ENCODE measurements at regions not wholly inside any gene's neighbourhood (a gene's known extent, or its start where the extent isn't known, plus 50 kb on each side); places are given as distances from the start of the nearest gene placed in this dataset.

DNA sequence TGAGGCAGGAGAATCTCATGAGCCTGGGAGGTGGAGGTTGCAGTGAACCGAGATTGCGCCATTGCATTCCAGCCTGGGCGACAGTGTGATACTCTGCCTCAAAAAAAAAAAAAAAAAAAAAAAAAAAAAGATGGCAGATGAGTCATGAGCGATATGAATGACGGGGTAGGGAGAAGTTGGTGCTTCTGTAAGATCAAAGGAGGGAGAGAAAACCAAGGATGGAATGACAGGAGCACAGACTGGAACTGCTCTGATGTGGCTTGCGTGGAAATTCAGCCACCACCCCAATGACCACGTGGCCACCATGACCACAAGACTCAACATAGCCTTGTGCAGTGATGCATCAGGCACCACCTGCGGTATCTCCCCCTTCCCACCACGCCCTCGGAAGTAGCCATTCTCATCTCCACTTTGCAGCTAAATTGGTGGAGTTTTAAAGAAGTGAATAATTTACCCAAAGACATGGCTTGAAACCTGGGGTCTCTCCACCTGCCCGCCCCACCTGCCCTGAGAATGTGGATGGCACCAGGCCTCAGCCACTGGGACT is 96.0 kb downstream of the ACKR3 start:
- Histone ChIP-seq H3K9me3 (ENCODE audit: low read length) (no peaks in the 10 kb centered on the region), H3K27me3 (ENCODE audit: control insufficient read depth in 1 of 2, insufficient read depth in 2 of 2, low read length in 2 of 2) (no peaks in the 10 kb centered on the region), H3K9ac (ENCODE audit: low read length) (no peak overlapping the region), H3K36me3 (ENCODE audit: insufficient read depth, low read length) (no peaks in the 10 kb centered on the region), H3K4me3 (ENCODE audit: low read depth in 1 of 2, low read length in 2 of 2) (no peak overlapping the region), H3K4me1 (ENCODE audit: insufficient read depth, low read length) (peaks cover 35% of the 10 kb centered on the region), H3K27ac (ENCODE audit: low read depth, low read length) (no peak overlapping the region)

DNA sequence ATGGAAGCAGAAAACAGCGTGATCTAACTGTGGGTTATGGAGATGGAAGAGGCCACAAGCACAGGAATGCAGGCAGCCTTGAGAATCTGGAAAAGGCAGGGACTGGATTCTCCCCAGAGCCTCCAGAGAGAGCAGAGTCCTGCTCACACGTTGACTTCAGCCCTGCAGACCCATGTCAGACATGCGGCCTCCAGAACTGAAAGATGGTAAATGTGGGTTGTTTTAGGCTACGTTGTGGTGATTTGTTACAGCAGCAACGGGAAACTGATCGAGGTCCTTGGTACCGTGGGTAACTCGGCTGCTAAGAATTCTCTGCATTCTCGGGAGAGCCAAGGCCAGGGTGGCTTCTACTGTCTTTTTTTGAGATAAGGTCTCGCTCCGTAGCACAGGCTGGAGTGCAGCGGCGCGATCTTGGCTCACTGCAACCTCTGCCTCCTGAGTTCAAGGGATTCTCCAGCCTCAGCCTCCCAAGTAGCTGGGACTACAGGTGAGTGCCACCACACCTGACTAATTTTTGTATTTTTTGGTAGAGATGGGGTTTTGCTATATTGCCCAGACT is 97.1 kb downstream of the ACKR3 start:
- Histone ChIP-seq H3K27ac (ENCODE audit: low read depth, low read length) (no peak overlapping the region), H3K9ac (ENCODE audit: low read length) (no peak overlapping the region), H3K36me3 (ENCODE audit: insufficient read depth, low read length) (no peaks in the 10 kb centered on the region), H3K4me3 (ENCODE audit: low read depth in 1 of 2, low read length in 2 of 2) (no peak overlapping the region), H3K4me1 (ENCODE audit: insufficient read depth, low read length) (peaks cover 24% of the 10 kb centered on the region), H3K27me3 (ENCODE audit: control insufficient read depth in 1 of 2, insufficient read depth in 2 of 2, low read length in 2 of 2) (no peaks in the 10 kb centered on the region), H3K9me3 (ENCODE audit: low read length) (no peaks in the 10 kb centered on the region)

GRCh38 chr2:236667526-236667925 is 97.9 kb downstream of the ACKR3 start:
- no peak overlapping the region for H3K4me3 ChIP-seq (ENCODE audit: low read depth in 1 of 2, low read length in 2 of 2)
- H3K36me3 ChIP-seq (ENCODE audit: insufficient read depth, low read length) = no peaks in the 10 kb centered on the region
- no peaks in the 10 kb centered on the region for H3K27me3 ChIP-seq (ENCODE audit: control insufficient read depth in 1 of 2, insufficient read depth in 2 of 2, low read length in 2 of 2)
- H3K9me3 ChIP-seq (ENCODE audit: low read length) = no peaks in the 10 kb centered on the region
- no peak overlapping the region for H3K27ac ChIP-seq (ENCODE audit: low read depth, low read length)
- H3K4me1 ChIP-seq (ENCODE audit: insufficient read depth, low read length) = peaks cover 17% of the 10 kb centered on the region
- no peak overlapping the region for H3K9ac ChIP-seq (ENCODE audit: low read length)

GRCh38 chr2:236668531-236668969 is 98.9 kb downstream of the ACKR3 start:
- Histone ChIP-seq H3K27ac (ENCODE audit: low read depth, low read length) (no peak overlapping the region), H3K9me3 (ENCODE audit: low read length) (no peaks in the 10 kb centered on the region), H3K36me3 (ENCODE audit: insufficient read depth, low read length) (no peaks in the 10 kb centered on the region)

DNA sequence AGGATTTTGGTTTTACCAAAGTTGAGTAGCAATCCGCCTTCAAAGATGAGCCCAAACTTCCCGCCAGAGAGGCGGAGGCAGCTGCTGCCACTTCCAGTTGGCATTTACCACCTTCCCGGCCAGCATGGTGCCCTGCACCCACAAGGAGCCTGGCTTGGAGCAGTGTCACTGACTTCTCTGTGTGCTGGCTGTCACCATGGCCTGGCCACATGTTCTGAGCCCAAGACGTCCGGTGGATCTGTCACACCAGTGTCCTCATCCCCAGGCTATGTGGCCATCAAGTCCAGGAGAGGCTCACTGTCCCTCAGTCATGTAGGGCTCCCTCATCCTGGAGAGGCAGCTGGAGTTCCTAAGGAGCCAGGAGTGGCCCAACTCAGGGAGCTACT is 100.6 kb downstream of the ACKR3 start:
- H3K9ac ChIP-seq (ENCODE audit: low read length) = no peak overlapping the region
- H3K9me3 ChIP-seq (ENCODE audit: low read length) = no peaks in the 10 kb centered on the region
- H3K36me3 ChIP-seq (ENCODE audit: insufficient read depth, low read length) = no peaks in the 10 kb centered on the region
- H3K4me1 ChIP-seq (ENCODE audit: insufficient read depth, low read length) = peaks cover 2% of the 10 kb centered on the region
- H3K4me3 ChIP-seq (ENCODE audit: low read depth in 1 of 2, low read length in 2 of 2) = no peak overlapping the region
- H3K27me3 ChIP-seq (ENCODE audit: control insufficient read depth in 1 of 2, insufficient read depth in 2 of 2, low read length in 2 of 2) = no peaks in the 10 kb centered on the region
- H3K27ac ChIP-seq (ENCODE audit: low read depth, low read length) = no peak overlapping the region

More at GRCh38 chr2:236668531-236668969, 98.9 kb downstream of the ACKR3 start:
- Histone ChIP-seq H3K9ac (ENCODE audit: low read length) (no peak overlapping the region), H3K27me3 (ENCODE audit: control insufficient read depth in 1 of 2, insufficient read depth in 2 of 2, low read length in 2 of 2) (no peaks in the 10 kb centered on the region), H3K4me1 (ENCODE audit: insufficient read depth, low read length) (peaks cover 6% of the 10 kb centered on the region), H3K4me3 (ENCODE audit: low read depth in 1 of 2, low read length in 2 of 2) (no peak overlapping the region)

DNA sequence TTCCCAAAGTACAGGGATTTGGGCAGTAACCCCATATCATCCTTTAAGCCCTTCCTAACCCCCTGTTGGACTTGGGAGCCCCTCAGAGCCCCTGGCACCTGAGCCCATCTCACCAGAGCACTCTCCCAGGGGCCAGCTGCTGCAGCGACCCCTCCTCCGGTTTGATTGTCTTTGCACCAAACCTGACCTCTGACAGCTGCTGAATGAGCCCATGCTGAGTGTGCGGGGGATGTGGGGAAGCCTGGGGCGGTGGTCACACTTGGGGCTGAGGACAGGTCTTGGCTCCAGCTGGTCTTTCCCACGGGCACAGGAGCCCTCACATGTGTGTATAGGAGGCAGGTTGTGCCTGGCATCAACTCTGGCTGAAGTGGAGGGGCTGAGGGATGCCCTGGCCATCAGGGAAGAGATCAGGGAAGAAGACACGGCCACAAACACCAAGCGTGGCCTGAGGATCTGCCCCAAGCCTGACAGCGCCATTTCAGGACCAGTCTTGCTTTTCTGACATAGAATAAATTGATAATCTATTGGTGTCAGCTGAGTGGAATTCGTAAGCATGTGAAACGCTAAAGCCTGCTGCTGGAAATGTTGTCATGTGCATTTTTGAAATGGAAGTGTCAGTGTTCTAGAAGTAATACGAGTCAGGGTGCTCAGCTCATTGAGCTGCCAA is 102.4 kb downstream of the ACKR3 start:
- Histone ChIP-seq H3K27ac (ENCODE audit: low read depth, low read length) (no peak overlapping the region), H3K9ac (ENCODE audit: low read length) (no peak overlapping the region), H3K4me1 (ENCODE audit: insufficient read depth, low read length) (peaks cover 19% of the 10 kb centered on the region), H3K9me3 (ENCODE audit: low read length) (no peaks in the 10 kb centered on the region), H3K36me3 (ENCODE audit: insufficient read depth, low read length) (no peaks in the 10 kb centered on the region), H3K4me3 (ENCODE audit: low read depth in 1 of 2, low read length in 2 of 2) (no peak overlapping the region), H3K27me3 (ENCODE audit: control insufficient read depth in 1 of 2, insufficient read depth in 2 of 2, low read length in 2 of 2) (no peaks in the 10 kb centered on the region)

DNA sequence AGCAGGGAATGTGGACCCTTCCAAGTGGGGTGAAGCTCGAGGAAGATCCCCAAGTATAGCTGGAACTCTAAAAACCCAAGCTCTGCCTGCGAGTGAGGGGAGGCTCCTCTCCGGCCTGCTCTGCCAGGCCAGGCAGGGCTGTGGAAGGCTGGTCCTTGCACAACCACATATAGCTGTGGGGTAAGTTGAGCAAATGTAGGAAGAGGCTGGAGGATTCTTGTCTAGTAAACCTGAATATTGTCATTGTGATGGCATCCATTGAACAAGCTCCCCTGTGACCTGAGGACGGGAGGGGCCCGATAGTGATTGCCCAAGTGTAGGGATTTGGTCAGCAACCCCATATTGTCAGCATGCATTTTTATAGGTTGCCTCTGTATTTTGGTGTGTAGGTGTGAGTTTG is 103.0 kb downstream of the ACKR3 start:
- H3K4me3 ChIP-seq (ENCODE audit: low read depth in 1 of 2, low read length in 2 of 2) = no peak overlapping the region
- no peaks in the 10 kb centered on the region for H3K27me3 ChIP-seq (ENCODE audit: control insufficient read depth in 1 of 2, insufficient read depth in 2 of 2, low read length in 2 of 2)
- no peak overlapping the region for H3K9ac ChIP-seq (ENCODE audit: low read length)
- H3K9me3 ChIP-seq (ENCODE audit: low read length) = no peaks in the 10 kb centered on the region
- peaks cover 19% of the 10 kb centered on the region for H3K4me1 ChIP-seq (ENCODE audit: insufficient read depth, low read length)
- H3K27ac ChIP-seq (ENCODE audit: low read depth, low read length) = no peak overlapping the region
- H3K36me3 ChIP-seq (ENCODE audit: insufficient read depth, low read length) = no peaks in the 10 kb centered on the region

- H3K36me3 ChIP-seq (ENCODE audit: insufficient read depth, low read length) = no peaks in the 10 kb centered on the region
- H3K4me1 ChIP-seq (ENCODE audit: insufficient read depth, low read length) = peaks cover 19% of the 10 kb centered on the region
- no peak overlapping the region for H3K9ac ChIP-seq (ENCODE audit: low read length)
- H3K4me3 ChIP-seq (ENCODE audit: low read depth in 1 of 2, low read length in 2 of 2) = no peak overlapping the region
- no peak overlapping the region for H3K27ac ChIP-seq (ENCODE audit: low read depth, low read length)
- H3K9me3 ChIP-seq (ENCODE audit: low read length) = no peaks in the 10 kb centered on the region
- no peaks in the 10 kb centered on the region for H3K27me3 ChIP-seq (ENCODE audit: control insufficient read depth in 1 of 2, insufficient read depth in 2 of 2, low read length in 2 of 2)
These were observed 103.6 kb downstream of the ACKR3 start for GRCh38 chr2:236673126-236673822.

GRCh38 chr2:236673823-236674185 is 104.2 kb downstream of the ACKR3 start:
- Histone ChIP-seq H3K27me3 (ENCODE audit: control insufficient read depth in 1 of 2, insufficient read depth in 2 of 2, low read length in 2 of 2) (no peaks in the 10 kb centered on the region), H3K36me3 (ENCODE audit: insufficient read depth, low read length) (no peaks in the 10 kb centered on the region), H3K4me1 (ENCODE audit: insufficient read depth, low read length) (peaks cover 19% of the 10 kb centered on the region), H3K4me3 (ENCODE audit: low read depth in 1 of 2, low read length in 2 of 2) (no peak overlapping the region), H3K27ac (ENCODE audit: low read depth, low read length) (no peak overlapping the region), H3K9me3 (ENCODE audit: low read length) (no peaks in the 10 kb centered on the region), H3K9ac (ENCODE audit: low read length) (no peak overlapping the region)

DNA sequence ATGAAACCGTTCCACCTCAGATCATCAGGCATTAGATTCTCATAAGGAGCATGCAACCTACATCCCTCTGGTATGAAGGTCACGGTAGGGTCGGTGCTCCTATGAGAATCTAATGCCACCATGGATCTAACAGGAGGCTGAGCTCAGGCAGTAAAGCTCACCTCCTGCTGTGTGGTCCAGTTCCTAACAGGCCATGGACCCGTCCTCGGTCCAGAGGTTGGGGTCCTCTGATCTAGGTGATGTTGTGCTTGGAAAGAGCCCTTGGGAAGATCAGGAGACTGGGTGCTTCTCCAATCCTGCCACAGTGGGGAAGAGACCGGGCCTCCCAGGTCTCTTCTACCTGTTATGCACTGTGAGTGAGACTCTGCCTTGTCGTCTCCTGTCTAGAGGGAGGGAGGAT is 104.6 kb downstream of the ACKR3 start:
- Histone ChIP-seq H3K9ac (ENCODE audit: low read length) (no peak overlapping the region), H3K36me3 (ENCODE audit: insufficient read depth, low read length) (no peaks in the 10 kb centered on the region), H3K9me3 (ENCODE audit: low read length) (no peaks in the 10 kb centered on the region), H3K4me3 (ENCODE audit: low read depth in 1 of 2, low read length in 2 of 2) (no peak overlapping the region), H3K4me1 (ENCODE audit: insufficient read depth, low read length) (peaks cover 19% of the 10 kb centered on the region), H3K27ac (ENCODE audit: low read depth, low read length) (no peak overlapping the region), H3K27me3 (ENCODE audit: control insufficient read depth in 1 of 2, insufficient read depth in 2 of 2, low read length in 2 of 2) (no peaks in the 10 kb centered on the region)

- H3K27ac ChIP-seq (ENCODE audit: low read depth, low read length) = no peak overlapping the region
- H3K4me3 ChIP-seq (ENCODE audit: low read depth in 1 of 2, low read length in 2 of 2) = no peak overlapping the region
- no peaks in the 10 kb centered on the region for H3K9me3 ChIP-seq (ENCODE audit: low read length)
- peaks cover 19% of the 10 kb centered on the region for H3K4me1 ChIP-seq (ENCODE audit: insufficient read depth, low read length)
- no peaks in the 10 kb centered on the region for H3K36me3 ChIP-seq (ENCODE audit: insufficient read depth, low read length)
- no peak overlapping the region for H3K9ac ChIP-seq (ENCODE audit: low read length)
- no peaks in the 10 kb centered on the region for H3K27me3 ChIP-seq (ENCODE audit: control insufficient read depth in 1 of 2, insufficient read depth in 2 of 2, low read length in 2 of 2)
These were observed 105.0 kb downstream of the ACKR3 start for GRCh38 chr2:236674646-236675045.

Measured in muscle layer of colon (tissue), 2 donors.